ENCODE measurements at regions not wholly inside any gene's neighbourhood (a gene's known extent, or its start where the extent isn't known, plus 50 kb on each side); places are given as distances from the start of the nearest gene placed in this dataset.

DNA sequence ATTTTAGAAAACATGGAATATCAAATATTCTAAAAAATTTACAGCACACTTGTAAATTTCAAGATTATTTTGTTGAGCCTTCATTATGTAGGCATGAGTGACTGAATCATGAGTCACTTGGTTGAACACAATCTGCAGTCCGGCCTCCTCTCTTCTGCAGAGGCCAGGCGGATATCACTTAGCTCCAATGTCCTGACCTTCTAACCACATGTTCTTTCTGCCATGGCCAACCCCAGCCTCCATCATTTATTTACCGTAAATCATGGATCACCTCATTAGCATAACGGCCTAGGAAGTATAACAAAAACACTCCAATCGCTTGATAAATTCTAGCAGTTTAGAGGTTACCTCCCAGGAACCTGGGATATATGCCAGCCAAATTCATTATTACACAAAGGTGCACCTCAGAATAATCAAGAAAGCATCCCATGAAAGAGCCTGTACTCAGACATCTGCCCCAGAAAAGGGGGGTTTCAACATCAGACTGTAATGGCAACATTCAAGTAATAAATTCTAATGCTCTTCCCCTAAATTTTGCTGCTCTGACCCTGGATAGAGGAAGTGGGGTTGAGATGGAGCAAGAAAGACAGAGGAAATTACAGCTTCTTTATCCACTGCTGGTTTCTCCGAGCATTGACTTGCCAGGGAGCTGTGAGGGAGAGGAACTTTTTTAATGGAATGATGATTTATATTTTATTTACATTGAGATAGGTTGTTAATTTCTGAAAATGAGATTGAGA is 2153.6 kb upstream of the AGA start:
- no peak for TF ChIP-seq CTCF (IDR thresholded peaks at IDR 0.05; ENCODE audit: low read depth, low read length, missing control alignments)
- H3K4me3 ChIP-seq (replicated peaks; ENCODE audit: low read depth, low read length): no peak overlapping the region
- no peak for DNase-seq (ENCODE audit: extremely low read depth, low read depth)

DNA sequence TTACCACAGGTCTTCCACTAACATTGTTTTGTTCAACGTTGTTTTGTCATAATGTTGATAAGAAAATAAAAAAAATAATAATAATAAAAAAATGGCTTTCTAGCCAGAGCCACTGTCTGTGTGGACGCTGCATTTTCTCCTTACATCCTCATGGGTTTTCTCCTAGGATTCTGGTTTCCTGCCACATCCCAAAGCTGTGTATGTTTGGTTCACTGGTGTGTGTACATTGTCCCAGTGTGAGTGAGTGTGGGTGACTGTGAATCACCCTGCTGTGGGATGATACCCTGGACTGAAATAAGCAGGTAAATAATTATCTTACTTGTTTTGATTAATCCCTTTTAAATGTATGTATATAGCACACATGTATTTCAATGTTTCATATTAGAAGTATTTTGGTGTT is 2154.4 kb upstream of the AGA start:
- no peak for TF ChIP-seq CTCF (IDR thresholded peaks at IDR 0.05; ENCODE audit: low read depth, low read length, missing control alignments)
- H3K4me3 ChIP-seq (replicated peaks; ENCODE audit: low read depth, low read length): no peak overlapping the region
- DNase-seq (ENCODE audit: extremely low read depth, low read depth): no peak

DNA sequence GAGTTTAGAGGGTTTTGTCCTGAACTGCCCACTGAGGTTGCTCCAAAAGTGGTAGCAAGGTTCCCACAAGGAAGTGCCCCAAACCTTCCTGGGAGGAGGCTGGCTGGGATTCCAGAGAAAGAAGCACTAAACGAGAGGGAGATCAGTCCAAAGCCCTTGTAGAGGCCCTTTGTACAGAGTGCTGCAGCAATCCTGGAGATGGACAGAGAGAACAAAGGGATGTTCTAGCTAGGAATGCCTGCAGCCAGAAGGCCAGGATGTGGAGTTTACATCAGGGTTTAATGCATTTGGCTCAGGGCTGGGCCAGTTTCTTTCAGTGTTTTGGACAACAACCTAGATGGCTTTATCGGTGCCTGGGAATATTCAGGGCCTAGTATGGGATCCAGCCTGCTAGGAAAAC is 2155.1 kb upstream of the AGA start:
- no peak for DNase-seq (ENCODE audit: extremely low read depth, low read depth)
- H3K4me3 ChIP-seq (replicated peaks; ENCODE audit: low read depth, low read length): no peak overlapping the region
- no peak for TF ChIP-seq CTCF (IDR thresholded peaks at IDR 0.05; ENCODE audit: low read depth, low read length, missing control alignments)

GRCh38 chr4:179601671-179602070 is 2159.4 kb upstream of the AGA start:
- DNase-seq (ENCODE audit: extremely low read depth, low read depth): no peak
- H3K4me3 ChIP-seq (replicated peaks; ENCODE audit: low read depth, low read length): no peak overlapping the region
- TF ChIP-seq CTCF (IDR thresholded peaks at IDR 0.05; ENCODE audit: low read depth, low read length, missing control alignments): no peak

DNA sequence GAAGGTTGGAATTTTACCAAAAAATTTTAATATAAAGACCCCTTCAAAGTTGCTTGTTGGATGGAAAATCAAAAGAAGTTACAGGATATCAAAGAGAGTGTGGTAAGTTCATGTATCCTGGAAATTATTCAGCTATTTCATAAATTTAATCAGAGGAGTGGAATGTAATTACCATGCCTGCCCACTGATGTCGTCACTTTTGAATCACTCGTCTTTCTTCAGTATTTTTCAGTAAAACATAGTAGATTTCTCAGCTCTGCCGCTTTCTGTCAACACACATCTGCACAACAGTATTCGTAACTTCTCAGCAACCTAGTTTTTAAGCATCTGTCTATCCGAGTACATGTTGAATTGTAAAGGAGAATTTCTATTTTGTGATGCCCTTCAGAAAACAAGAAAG is 2163.0 kb upstream of the AGA start:
- no peak overlapping the region for H3K4me3 ChIP-seq (replicated peaks; ENCODE audit: low read depth, low read length)
- TF ChIP-seq CTCF (IDR thresholded peaks at IDR 0.05; ENCODE audit: low read depth, low read length, missing control alignments): no peak
- no peak for DNase-seq (ENCODE audit: extremely low read depth, low read depth)

DNA sequence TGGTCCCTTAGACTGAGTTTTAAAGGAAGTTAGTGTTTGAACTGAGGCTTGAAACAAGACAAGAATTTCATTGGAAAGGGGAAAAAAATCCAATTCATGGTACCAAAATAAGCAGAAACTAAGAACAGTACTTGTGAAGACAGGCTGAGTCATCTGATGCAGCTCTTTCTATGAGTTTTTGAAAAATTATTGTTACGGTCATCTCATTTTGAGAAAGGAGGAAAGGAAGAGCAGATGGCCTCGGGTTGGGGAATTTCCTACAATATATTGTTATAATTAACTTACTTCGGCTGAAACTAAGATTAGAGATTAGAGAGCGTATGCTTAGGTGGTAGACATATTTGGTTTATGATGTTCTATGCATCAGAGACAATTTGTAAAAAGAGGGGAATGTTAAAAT is 2164.8 kb upstream of the AGA start:
- DNase-seq (ENCODE audit: extremely low read depth, low read depth): no peak
- TF ChIP-seq CTCF (IDR thresholded peaks at IDR 0.05; ENCODE audit: low read depth, low read length, missing control alignments): no peak
- no peak overlapping the region for H3K4me3 ChIP-seq (replicated peaks; ENCODE audit: low read depth, low read length)

- no peak for TF ChIP-seq CTCF (IDR thresholded peaks at IDR 0.05; ENCODE audit: low read depth, low read length, missing control alignments)
- no peak overlapping the region for H3K4me3 ChIP-seq (replicated peaks; ENCODE audit: low read depth, low read length)
- DNase-seq (ENCODE audit: extremely low read depth, low read depth): no peak
Measured at GRCh38 chr4:179615704-179616103, 2173.5 kb upstream of the AGA start.

Data from HFF-Myc (cell line).